ENCODE measurements at regions not wholly inside any gene's neighbourhood (a gene's known extent, or its start where the extent isn't known, plus 50 kb on each side); places are given as distances from the start of the nearest gene placed in this dataset.

- H3K4me3 ChIP-seq, result no peak overlapping the region
- H3K27ac ChIP-seq, result no peak overlapping the region
- TF ChIP-seq CTCF (IDR thresholded peaks at IDR 0.05), result no peak
- no peak for DNase-seq (ENCODE audit: low spot score)
Measured at GRCh38 chr18:77632758-77633157, 383.1 kb downstream of the GALR1 start.

- no peak for TF ChIP-seq CTCF (IDR thresholded peaks at IDR 0.05)
- Histone ChIP-seq H3K27ac (no peak overlapping the region), H3K4me3 (no peak overlapping the region)
- no peak for DNase-seq (ENCODE audit: low spot score)
Measured at GRCh38 chr18:77634494-77634893, 384.8 kb downstream of the GALR1 start.

GRCh38 chr18:77635451-77635850, 385.8 kb downstream of the GALR1 start:
- Histone ChIP-seq H3K4me3 (no peak overlapping the region), H3K27ac (no peak overlapping the region)
- no peak for DNase-seq (ENCODE audit: low spot score)
- TF ChIP-seq CTCF (IDR thresholded peaks at IDR 0.05), result no peak

DNA sequence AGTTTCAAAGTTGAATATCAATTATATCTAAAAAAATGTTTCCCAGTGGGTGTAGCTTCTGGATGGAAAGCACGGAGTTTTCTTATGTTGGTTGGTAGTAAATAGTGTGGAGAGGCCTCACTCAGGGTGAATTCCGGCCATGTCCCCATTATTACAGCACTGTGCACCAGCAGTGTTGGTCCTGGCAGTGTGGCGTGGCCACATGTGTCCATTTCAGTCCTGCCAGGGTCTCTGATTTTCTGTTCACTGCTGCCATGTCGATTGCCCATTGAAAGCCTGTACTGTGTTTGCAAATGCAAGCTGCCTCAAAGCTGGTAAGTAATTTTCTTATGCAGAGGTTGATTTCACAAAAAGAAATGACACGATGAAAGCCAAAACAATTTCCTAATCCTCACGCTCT, 386.2 kb downstream of the GALR1 start:
- Histone ChIP-seq H3K27ac (no peak overlapping the region), H3K4me3 (no peak overlapping the region)
- DNase-seq (ENCODE audit: low spot score), result no peak
- TF ChIP-seq CTCF (IDR thresholded peaks at IDR 0.05), result no peak

- TF ChIP-seq CTCF (IDR thresholded peaks at IDR 0.05), result no peak
- DNase-seq (ENCODE audit: low spot score), result no peak
- H3K27ac ChIP-seq, result no peak overlapping the region
- no peak overlapping the region for H3K4me3 ChIP-seq
Measured at GRCh38 chr18:77645170-77645872, 395.7 kb downstream of the GALR1 start.

- Histone ChIP-seq H3K4me3 (no peak overlapping the region), H3K27ac (no peak overlapping the region)
- TF ChIP-seq CTCF (IDR thresholded peaks at IDR 0.05), result no peak
- no peak for DNase-seq (ENCODE audit: low spot score)
Measured at GRCh38 chr18:77647472-77647871, 397.8 kb downstream of the GALR1 start.

DNA sequence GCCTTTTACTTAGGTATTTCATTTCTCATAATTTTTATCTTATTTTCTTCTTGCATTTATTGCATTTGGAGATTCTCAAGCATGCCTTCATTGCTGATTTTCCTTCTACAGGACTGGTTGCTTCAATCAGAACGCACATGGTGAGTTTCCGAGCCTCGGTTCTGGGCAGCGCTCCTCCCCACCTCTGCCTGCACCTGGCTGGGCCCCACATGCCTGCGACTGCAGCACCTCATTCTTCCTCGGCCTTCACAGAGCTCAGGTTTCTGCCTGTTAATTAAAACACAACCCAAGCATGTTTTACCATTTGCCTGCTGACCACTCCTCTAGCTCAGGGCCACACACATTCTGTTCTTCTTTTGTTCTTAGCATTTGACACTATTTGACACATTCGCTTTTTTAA, 398.8 kb downstream of the GALR1 start:
- no peak overlapping the region for H3K27ac ChIP-seq
- DNase-seq (ENCODE audit: low spot score), result peak; percentile 21
- H3K4me3 ChIP-seq, result no peak overlapping the region
- no peak for TF ChIP-seq CTCF (IDR thresholded peaks at IDR 0.05)

Data from coronary artery (tissue), 2 donors.